Hematopoietic multipotent progenitor cell treated with erythropoietin and hydrocortisone succinate and interleukin-3 and kit ligand, for 6 days (in vitro differentiated cells): ENCODE measurements at regions not wholly inside any gene's neighbourhood (a gene's known extent, or its start where the extent isn't known, plus 50 kb on each side); places are given as distances from the start of the nearest gene placed in this dataset.

Experiments
- DNase-seq: peaks from one replicate; pipeline ENCODE4 v3.0.0-alpha.2; 2015

- no peak for DNase-seq
Observed at GRCh38 chr13:83325125-83325853, 557.0 kb downstream of the SLITRK1 start.

GRCh38 chr13:83311886-83312577, 570.2 kb downstream of the SLITRK1 start:
- DNase-seq: no peak

GRCh38 chr13:83298617-83299016, 583.7 kb downstream of the SLITRK1 start:
- no peak for DNase-seq

- DNase-seq: no peak
Observed at GRCh38 chr13:83297586-83298290, 584.5 kb downstream of the SLITRK1 start.

- no peak for DNase-seq
Observed at GRCh38 chr13:83295686-83296085, 586.6 kb downstream of the SLITRK1 start.

GRCh38 chr13:83286737-83287136, 595.5 kb downstream of the SLITRK1 start:
- no peak for DNase-seq

- no peak for DNase-seq
Observed at GRCh38 chr13:83281654-83282053, 600.6 kb downstream of the SLITRK1 start.

GRCh38 chr13:83274679-83275078, 607.6 kb downstream of the SLITRK1 start:
- DNase-seq: no peak

GRCh38 chr13:83272652-83273240, 609.5 kb downstream of the SLITRK1 start:
- no peak for DNase-seq

GRCh38 chr13:83272076-83272475, 610.2 kb downstream of the SLITRK1 start:
- DNase-seq: no peak

GRCh38 chr13:83265279-83265678, 617.0 kb downstream of the SLITRK1 start:
- DNase-seq: no peak

GRCh38 chr13:83248751-83249150, 633.5 kb downstream of the SLITRK1 start:
- DNase-seq: no peak

- no peak for DNase-seq
Observed at GRCh38 chr13:83232626-83233025, 649.6 kb downstream of the SLITRK1 start.

- no peak for DNase-seq
Observed at GRCh38 chr13:83229574-83230305, 652.5 kb downstream of the SLITRK1 start.

- DNase-seq: no peak
Observed at GRCh38 chr13:83223546-83223945, 658.7 kb downstream of the SLITRK1 start.

GRCh38 chr13:83221813-83222241, 660.4 kb downstream of the SLITRK1 start:
- DNase-seq: no peak

- DNase-seq: peak; percentile 15
Observed at GRCh38 chr13:83221256-83221655, 661.0 kb downstream of the SLITRK1 start.

- DNase-seq: no peak
Observed at GRCh38 chr13:83220241-83220640, 662.0 kb downstream of the SLITRK1 start.

- DNase-seq: no peak
Observed at GRCh38 chr13:83219832-83220231, 662.4 kb downstream of the SLITRK1 start.

GRCh38 chr13:83216479-83217245, 665.6 kb downstream of the SLITRK1 start:
- no peak for DNase-seq

- no peak for DNase-seq
Observed at GRCh38 chr13:83215627-83216026, 666.6 kb downstream of the SLITRK1 start.

- no peak for DNase-seq
Observed at GRCh38 chr13:83214452-83214851, 667.8 kb downstream of the SLITRK1 start.
